ENCODE measurements at regions not wholly inside any gene's neighbourhood (a gene's known extent, or its start where the extent isn't known, plus 50 kb on each side); places are given as distances from the start of the nearest gene placed in this dataset.

DNA sequence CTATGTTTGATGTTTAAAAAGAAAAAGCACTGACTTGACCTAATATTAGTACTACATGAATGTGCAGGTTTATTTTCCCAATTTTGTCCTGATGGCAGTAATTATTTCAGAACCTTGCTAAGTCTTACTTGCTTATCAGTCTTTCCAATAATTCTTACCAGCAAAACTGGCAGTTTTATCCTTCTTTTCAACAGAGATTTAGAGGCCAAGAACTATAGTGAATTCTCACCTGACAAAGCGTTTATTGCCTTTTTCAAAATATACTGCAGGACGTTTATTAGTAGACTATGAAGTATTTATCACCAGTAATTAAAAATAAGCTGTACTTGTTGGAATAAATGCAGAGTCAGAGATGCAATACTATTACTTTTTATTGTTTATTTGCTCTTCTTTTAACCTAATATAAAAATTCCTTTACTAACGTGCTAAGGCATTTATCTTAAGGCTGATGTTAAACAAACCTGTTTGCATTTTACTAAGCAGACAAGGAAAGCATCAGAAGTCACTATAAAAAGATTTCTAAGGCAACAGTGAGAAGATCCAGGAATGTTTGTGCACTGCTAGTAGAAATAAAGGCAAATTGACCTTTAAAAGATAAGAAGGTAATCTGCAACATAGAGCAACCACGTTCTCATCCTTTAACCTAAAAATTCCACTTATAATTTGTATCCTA is 80.3 kb upstream of the NOCT start:
- TF ChIP-seq, protein P1, sequence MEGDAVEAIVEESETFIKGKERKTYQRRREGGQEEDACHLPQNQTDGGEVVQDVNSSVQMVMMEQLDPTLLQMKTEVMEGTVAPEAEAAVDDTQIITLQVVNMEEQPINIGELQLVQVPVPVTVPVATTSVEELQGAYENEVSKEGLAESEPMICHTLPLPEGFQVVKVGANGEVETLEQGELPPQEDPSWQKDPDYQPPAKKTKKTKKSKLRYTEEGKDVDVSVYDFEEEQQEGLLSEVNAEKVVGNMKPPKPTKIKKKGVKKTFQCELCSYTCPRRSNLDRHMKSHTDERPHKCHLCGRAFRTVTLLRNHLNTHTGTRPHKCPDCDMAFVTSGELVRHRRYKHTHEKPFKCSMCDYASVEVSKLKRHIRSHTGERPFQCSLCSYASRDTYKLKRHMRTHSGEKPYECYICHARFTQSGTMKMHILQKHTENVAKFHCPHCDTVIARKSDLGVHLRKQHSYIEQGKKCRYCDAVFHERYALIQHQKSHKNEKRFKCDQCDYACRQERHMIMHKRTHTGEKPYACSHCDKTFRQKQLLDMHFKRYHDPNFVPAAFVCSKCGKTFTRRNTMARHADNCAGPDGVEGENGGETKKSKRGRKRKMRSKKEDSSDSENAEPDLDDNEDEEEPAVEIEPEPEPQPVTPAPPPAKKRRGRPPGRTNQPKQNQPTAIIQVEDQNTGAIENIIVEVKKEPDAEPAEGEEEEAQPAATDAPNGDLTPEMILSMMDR (IDR thresholded peaks at IDR 0.05): no peak
- TF ChIP-seq POLR2A (IDR thresholded peaks at IDR 0.05) (no peak), EP300 (IDR thresholded peaks at IDR 0.05) (no peak)
